MG63 (cell line): ENCODE measurements at regions not wholly inside any gene's neighbourhood (a gene's known extent, or its start where the extent isn't known, plus 50 kb on each side); places are given as distances from the start of the nearest gene placed in this dataset.
A peak's percentile ranks its signal among the peaks of the same experiment; 100 is the strongest.
"Not testable (repeated sequence)": the region's sequence is repeated elsewhere in the genome, so short reads cannot be mapped to it uniquely, and the experiment has no call there.

ENCODE experiments used
- DNase-seq: peaks from one replicate; pipeline ENCODE4 v3.0.0-alpha.2; 2020
- H3K27me3 ChIP-seq: fragments of 250-450 bp; sonication (Bioruptor Pico); 2 replicates; pipeline ENCODE4 v1.5.1; 2020; ENCODE audit warnings: mild to moderate bottlenecking, moderate library complexity
- H3K36me3 ChIP-seq: fragments of 250-450 bp; sonication (Bioruptor Pico); 2 replicates; pipeline ENCODE4 v1.5.1; 2020; ENCODE audit warnings: mild to moderate bottlenecking, moderate library complexity
- H3K4me3 ChIP-seq: fragments of 250-450 bp; sonication (Bioruptor Pico); 2 replicates; pipeline ENCODE4 v1.5.1; 2020; ENCODE audit warnings: mild to moderate bottlenecking, moderate library complexity
- H3K9me3 ChIP-seq: fragments of 250-450 bp; sonication (Bioruptor Pico); 2 replicates; pipeline ENCODE4 v1.5.1; 2020; ENCODE audit warnings: mild to moderate bottlenecking, moderate library complexity

DNA sequence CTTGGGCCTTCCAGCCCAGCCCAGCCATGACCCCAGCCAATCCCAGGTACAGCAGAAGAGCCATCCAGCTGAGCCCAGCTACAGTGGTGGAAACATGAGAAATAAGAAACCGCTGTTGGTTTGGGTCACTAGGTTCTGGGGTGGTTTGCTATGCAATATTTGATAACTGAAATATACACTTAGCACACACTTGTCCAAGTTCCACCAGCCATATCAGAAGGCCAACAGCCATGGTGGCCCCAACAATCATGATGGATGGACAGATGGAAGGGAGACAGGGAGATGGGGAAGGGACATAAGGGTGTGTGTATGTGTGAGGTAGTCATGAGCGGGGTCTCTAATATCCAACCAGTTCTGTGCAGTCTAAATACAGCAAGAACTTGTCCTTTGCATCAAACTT lies 86.5 kb downstream of the KCNJ18 start:
- not testable (repeated sequence) for H3K9me3 ChIP-seq, H3K36me3 ChIP-seq, DNase-seq, H3K27me3 ChIP-seq, H3K4me3 ChIP-seq

DNA sequence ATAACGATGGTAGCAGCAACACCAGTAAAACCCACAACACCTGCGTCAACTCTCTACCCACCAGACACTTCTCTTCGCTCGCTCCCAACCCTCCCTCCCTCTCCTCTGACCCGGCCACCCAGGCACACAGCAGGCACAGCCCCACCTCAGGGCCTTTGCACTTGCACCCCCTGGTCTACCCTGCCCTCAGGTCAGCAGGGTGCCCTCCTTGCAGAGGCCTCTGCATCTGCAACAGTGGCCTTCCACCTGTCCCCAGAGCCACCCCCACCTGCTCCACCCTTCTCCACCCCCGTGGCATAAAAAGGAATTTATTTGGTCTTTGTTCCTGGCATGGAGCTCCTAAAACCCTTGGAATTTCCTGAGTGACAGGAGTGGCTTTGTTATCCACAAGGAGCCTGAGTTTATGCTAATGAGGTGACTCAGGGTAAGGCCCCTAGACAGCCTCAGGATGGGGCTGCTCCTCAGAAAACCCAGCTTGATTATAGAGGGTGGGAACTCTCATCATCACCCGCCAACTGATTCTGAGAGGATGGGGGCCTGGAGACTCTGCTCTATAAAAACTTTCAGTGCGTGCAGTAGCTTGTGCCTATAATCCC lies 88.1 kb downstream of the KCNJ18 start:
- DNase-seq, H3K27me3 ChIP-seq, H3K36me3 ChIP-seq, H3K9me3 ChIP-seq, H3K4me3 ChIP-seq: not testable (repeated sequence)

DNA sequence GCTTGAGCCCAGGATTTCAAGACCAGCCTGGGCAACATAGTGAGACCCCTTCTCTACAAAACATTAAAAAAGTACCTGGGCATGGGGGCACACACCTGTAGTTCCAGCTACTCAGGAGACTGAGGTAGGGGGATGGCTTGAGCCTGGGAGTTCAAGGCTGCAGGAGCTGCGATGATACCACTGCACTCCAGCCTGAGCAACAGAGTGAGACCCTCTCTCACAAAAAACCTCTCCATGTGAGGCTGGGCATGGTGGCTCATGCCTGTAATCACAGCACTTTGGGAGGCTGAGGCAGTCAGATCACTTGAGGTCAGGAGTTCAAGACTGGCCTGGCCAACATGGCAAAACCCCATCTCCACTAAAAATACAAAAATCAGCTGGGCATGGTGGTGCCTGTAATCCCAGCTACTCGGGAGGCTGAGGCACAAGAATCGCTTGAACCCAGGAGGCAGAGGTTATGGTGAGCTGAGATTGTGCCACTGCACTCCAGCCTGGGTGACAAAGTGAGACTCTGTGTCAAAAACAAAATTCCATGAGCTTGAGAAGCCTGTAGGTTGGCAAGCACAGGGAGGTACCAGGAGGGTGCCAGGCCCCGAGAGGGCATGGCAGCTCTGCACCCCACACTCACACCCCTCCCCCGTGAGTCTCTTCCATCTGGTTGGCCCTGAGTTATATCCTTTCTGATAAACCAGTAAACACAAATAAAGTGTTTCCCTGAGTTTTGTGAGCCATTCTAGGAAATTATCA lies 88.8 kb downstream of the KCNJ18 start:
- not testable (repeated sequence) for H3K9me3 ChIP-seq, H3K27me3 ChIP-seq, H3K36me3 ChIP-seq, H3K4me3 ChIP-seq, DNase-seq

DNA sequence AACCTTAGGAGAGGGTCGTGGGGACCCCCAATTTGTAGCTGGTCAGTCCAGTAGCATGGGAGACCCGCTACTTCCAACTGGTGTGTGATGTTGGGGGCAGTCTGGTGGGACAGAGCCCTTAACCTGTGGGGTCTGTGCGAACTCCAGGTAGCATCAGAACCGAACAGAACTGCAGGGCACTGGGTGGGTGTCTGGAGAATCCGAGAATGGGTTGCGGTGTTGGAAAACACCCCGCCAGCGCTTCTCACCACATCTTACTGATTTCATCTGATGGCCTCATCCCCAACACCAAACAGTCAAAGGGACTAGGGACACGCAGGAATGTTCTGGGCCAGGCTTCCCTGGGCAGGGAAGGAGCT lies 89.3 kb downstream of the KCNJ18 start:
- H3K36me3 ChIP-seq, H3K9me3 ChIP-seq, H3K4me3 ChIP-seq, DNase-seq, H3K27me3 ChIP-seq: not testable (repeated sequence)

DNA sequence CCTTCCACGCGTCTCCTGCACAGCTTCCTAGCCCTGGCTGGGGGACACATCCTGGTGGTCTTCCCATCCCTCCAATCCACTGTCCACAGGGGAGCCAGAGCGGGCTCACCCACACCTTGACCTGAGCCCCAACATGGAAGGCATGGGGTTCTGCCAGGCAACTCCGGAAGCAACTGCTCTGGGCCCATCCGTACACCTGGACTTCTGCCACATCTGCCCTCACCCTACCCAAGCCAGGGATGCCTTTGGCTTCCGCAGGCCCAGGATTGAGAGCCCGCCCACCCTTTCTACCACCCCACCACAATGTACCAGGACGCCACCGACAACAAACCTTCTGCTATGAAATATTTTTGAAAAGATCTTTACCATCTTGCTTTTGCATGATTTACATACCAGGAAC lies 89.8 kb downstream of the KCNJ18 start:
- not testable (repeated sequence) for DNase-seq, H3K4me3 ChIP-seq, H3K9me3 ChIP-seq, H3K36me3 ChIP-seq, H3K27me3 ChIP-seq

DNA sequence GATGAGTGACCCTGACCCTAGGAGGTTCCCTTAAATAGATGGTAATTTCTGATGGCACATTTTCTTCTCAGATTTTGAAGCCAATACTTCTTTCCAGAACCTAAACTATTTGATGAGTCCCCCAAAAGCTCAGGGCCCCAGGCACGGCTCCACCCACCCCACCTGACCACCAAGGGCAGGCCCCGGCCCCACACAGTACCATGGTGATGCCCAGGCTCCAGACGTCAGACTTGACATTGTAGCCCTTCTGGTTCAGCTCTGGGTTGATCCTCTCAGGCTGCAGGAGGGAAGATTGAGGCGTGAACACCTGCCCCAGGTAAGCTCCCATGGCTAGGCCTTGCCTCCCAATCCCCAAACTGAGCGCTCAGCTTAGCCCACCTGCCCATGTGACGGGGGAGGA lies 90.3 kb downstream of the KCNJ18 start:
- H3K36me3 ChIP-seq, H3K9me3 ChIP-seq, H3K4me3 ChIP-seq, DNase-seq, H3K27me3 ChIP-seq: not testable (repeated sequence)

DNA sequence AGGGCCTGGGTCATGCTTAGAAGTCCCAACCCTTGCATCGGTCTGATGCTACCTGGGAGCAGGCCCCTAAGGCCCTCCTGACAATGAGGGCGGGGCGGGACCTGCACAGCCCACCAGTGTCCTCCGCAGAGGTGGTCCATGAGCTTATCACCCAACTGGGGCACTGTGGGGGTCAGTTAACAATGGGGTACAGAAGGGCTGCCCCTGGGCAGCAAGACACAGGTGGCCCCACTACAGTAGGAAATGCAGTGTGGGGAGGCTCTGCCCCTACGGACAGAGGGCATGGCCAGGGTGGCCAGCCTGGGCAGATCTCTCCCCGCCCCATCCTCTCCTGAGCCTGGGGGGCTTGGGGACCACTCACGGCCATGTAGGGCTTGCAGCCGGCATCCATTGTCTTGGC lies 90.7 kb downstream of the KCNJ18 start:
- not testable (repeated sequence) for H3K9me3 ChIP-seq, DNase-seq, H3K4me3 ChIP-seq, H3K36me3 ChIP-seq, H3K27me3 ChIP-seq

DNA sequence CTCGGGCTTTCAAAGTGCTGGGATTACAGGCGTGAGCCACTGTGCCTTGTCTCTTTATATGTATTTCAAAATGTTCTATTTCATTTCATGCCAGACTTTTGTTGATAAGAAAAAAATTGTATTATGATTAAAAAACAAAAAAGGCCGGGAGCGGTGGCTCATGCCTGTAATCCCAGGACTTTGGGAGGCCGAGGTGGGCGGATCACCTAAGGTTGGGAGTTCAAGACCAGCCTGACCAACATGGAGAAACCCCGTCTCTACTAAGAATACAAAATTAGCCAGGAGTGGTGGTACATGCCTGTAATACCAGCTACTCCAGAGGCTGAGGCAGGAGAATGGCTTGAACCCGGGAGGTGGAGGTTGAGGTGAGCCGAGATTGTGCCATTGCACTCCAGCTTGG lies 121.9 kb downstream of the KCNJ18 start:
- H3K27me3 ChIP-seq, DNase-seq, H3K9me3 ChIP-seq, H3K36me3 ChIP-seq, H3K4me3 ChIP-seq: not testable (repeated sequence)

DNA sequence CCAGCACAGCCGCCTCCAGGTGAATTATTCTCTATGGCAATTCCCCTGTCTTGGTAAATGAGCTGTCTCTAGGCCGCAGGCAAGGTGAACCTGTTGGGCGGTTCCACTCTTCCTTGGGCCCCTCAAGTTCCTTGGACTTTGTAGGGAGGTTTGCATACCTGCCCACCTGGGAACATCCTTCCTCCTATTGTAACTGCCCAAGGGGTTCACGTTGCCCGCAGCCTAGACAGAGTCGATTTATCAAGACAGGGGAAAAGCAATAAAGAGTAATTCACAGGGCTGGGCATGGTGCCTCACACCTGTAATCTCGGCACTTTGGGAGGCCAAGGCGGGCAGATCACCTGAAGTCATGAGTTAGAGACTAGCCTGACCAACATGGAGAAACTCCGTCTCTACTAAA lies 122.5 kb downstream of the KCNJ18 start:
- Histone ChIP-seq H3K9me3 (no peaks in the 10 kb centered on the region), H3K27me3 (no peaks in the 10 kb centered on the region), H3K36me3 (no peaks in the 10 kb centered on the region), H3K4me3 (no peak overlapping the region)
- DNase-seq = no peak

DNA sequence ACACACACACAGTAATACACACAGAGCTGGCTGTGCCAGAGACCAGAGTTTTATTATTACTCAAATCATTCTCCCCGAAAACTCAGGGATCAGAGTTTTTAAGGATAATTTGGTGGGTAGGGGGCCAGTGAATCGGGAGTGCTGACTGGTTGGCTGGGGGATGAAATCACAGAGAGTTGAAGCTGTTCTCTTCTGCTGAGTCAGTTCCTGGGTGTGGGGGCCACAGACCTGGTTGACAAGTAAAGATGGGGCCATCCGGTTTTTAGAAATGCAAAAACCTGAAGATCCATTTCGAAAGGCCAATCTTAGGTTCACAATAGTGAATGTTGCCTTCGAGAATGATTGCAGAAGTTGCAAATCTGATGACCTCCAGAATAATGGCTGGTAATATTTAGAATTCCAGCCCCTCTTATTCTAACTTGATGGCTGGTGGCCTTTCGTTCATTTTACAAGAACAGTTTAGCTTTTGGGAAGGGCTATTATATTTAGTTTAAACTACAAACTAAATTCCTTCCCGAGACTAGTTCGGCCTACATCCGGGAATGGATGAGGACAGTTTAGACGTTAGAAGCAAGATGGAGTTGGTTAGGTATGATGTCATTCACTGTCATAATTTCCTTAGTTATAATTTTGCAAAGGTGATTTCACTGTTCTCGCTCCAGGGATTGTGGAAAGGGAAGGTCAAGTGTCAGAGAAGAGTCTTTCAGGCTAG lies 123.2 kb downstream of the KCNJ18 start:
- DNase-seq = no peak
- H3K27me3 ChIP-seq = no peaks in the 10 kb centered on the region

DNA sequence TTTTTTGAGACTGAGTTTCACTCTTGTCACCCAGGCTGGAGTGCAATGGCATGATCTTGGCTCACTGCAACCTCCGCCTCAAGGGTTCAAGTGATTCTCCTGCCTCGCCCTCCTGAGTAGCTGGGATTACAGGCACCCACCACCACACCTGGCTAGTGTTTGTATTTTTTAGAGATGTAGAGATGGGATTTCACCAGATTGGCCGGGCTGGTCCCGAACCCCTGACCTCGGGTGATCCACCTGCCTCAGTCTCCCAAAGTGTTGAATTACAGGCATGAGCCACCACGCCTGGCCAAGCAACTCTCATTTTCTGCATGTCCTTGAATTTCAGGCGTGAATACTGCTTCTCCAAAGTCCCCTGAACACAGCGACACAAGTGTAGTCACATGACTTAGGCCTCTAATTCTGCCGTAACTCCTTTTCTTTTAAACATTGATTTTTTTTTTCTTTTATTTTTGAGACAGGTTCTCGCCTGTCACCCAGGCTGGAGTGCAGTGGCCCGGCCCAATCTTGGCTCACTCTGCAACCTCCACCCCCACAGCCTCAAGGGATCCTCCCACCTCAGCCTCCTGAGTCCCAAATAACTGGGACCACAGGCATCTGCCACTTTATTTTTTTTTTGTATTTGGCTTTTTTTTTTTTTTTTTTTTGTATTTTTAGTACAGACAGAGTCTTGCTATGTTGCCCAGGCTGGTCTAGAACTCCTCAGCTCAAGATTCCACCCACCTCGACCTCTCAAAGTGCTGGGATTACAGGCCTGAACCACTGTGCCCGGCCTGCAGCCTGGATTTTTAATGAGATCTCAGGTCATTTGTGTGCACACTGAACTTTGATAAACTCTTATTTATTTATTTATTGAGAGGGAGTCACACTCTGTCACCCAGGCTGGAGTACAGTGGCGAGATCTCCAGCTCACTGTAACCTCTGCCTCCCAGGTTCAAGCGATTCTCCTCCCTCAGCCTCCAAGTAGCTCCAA lies 124.6 kb downstream of the KCNJ18 start:
- H3K9me3 ChIP-seq = no peaks in the 10 kb centered on the region

More for the DNA sequence above, 123.2 kb downstream of the KCNJ18 start:
- no peaks in the 10 kb centered on the region for H3K36me3 ChIP-seq
- no peaks in the 10 kb centered on the region for H3K9me3 ChIP-seq
- no peak overlapping the region for H3K4me3 ChIP-seq

DNA sequence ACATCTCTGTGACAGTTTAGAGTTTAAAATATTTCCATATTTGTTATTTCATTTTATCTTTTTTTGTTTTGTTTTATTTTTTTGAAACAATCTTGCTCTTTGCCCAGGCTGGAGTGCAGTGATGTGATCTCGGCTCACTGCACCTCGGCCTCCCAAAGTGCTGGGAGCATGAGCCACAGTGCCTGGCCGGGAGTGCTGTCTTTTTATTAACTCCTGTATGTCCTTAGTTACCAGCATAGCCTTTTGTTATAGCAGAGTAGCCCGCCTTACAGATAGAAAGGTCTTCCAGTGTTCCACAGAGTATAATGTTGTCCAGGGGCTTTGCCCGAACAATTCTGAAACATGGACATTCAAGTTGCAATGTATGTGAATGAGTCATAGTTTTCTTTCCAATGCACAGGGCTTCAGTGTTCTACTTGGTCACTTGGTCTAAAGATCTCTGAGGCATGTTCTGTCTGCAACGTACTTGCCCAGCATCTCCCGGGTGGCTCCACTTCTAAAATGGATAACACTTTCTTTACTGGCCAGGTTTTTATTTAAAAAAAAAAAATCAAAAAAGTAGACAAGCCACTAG lies 125.6 kb downstream of the KCNJ18 start:
- no peak overlapping the region for H3K4me3 ChIP-seq
- H3K27me3 ChIP-seq = no peaks in the 10 kb centered on the region
- no peaks in the 10 kb centered on the region for H3K9me3 ChIP-seq
- H3K36me3 ChIP-seq = no peaks in the 10 kb centered on the region
- no peak for DNase-seq

More for the DNA sequence above, 124.6 kb downstream of the KCNJ18 start:
- H3K36me3 ChIP-seq = no peaks in the 10 kb centered on the region
- H3K27me3 ChIP-seq = no peaks in the 10 kb centered on the region
- no peak for DNase-seq
- no peak overlapping the region for H3K4me3 ChIP-seq

DNA sequence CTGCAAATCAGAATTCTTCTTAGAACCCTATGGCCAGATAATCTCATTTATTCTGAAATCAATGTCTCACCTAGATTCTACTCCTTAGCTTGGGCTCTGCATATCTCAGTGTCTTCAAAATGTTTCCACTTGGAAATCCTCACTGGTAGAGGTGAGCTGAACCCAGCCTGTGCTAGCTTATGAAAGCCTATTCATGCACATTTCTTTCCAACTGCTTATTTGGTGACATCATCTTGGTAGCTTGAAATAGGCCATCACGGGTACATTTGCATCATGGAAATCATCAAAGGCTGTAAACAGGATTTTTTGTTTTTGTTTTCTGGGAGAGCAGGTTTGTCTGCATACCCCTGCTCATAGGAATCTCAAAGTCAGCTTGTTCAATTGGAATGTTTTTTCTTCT lies 130.8 kb downstream of the KCNJ18 start:
- Histone ChIP-seq H3K4me3 (no peak overlapping the region), H3K36me3 (no peaks in the 10 kb centered on the region), H3K9me3 (no peaks in the 10 kb centered on the region), H3K27me3 (no peaks in the 10 kb centered on the region)
- DNase-seq = no peak

DNA sequence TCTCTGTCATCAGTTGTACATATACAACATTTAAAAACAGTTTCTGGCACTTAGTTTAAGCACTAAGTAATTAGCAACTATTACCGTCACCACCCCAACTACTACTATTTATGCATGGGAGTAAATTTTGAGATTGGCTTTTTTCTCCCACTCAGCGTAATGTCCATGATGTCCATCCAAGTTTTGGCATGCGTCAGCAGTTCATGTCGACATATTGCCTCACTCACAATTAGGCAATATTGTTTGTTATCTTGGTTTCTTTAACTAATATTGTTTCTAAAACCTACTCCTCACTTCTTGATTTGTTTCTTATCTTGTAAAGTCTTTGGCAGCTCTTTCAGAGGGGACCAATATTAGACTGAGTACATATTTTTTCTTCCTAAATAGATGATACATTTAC lies 131.3 kb downstream of the KCNJ18 start:
- Histone ChIP-seq H3K4me3 (no peak overlapping the region), H3K36me3 (no peaks in the 10 kb centered on the region), H3K9me3 (no peaks in the 10 kb centered on the region), H3K27me3 (no peaks in the 10 kb centered on the region)
- no peak for DNase-seq

DNA sequence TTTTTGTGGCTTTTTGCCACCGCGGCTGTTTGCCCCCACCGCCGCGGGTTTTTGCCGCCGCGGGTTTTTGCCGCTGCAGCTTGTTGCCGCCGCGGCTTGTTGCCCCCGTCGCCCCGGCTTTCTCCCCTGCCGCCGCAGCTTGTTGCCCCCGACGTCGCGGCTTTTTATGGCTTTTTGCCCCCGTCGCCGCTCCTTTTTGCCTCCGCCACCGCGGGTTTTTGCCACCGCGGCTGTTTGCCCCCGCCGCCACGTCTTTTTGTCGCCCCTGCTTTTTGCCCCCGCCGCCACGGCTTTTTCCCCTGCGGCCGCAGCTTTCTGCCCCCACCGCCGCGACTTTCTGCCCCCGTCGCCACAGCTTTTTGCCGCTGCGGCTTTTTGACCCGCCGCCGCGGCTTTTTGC lies 149.5 kb downstream of the KCNJ18 start:
- Histone ChIP-seq H3K4me3 (no peak overlapping the region), H3K27me3 (no peaks in the 10 kb centered on the region), H3K9me3 (no peaks in the 10 kb centered on the region), H3K36me3 (no peaks in the 10 kb centered on the region)
- no peak for DNase-seq

DNA sequence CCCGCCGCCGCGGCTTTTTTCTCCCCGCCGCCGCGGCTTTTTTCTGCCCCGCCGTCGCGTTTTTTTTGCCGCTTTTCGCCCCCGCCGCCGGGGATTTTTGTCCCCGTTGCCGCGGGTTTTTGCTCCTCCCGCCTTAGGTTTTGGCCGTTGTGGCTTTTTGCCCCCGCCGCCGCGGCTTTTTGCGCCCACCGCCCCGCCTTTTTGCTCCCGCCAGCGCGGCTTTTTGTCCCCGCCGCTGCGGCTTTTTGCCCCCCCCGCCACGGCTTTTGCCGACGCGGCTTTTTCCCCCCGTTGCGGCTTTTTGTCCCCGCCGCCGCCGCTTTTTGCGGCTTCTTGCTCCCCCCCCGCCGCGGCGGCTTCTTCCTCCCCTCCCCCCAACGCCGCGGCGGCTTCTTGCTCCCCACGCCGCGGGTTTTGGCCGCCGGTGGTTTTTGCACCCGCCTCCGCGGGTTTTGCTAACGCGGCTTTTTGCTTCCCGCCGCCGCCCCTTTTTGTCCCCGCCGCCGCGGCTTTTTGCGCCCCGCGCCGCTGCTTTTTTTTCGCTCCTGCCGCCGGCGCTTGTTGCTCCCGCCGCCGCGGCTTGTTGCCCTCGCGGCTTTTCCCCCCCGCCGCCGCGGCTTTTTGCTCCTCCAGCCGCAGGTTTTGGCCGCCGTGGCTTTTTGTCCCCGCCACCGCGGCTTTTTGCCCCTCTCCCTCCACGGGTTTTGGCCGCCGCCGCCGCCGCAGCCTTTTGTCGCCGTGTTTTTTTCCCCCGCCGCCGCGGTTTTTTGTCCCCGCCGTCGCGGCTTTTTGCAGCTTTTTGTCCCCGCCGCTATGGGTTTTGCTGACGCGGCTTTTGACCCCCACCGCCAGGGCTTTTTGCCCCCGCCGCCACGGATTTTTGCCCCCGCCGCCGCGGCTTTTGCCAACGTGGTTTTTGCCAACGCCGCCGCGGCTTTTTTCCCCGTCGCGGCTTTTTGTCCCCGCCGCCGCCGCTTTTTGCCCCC lies 150.3 kb downstream of the KCNJ18 start:
- peak; percentile 3 for DNase-seq
- H3K4me3 ChIP-seq = no peak overlapping the region
- no peaks in the 10 kb centered on the region for H3K27me3 ChIP-seq

More for the DNA sequence above, 150.3 kb downstream of the KCNJ18 start:
- no peaks in the 10 kb centered on the region for H3K9me3 ChIP-seq
- no peaks in the 10 kb centered on the region for H3K36me3 ChIP-seq
